Keratinocyte (primary cell): ENCODE measurements at regions not wholly inside any gene's neighbourhood (a gene's known extent, or its start where the extent isn't known, plus 50 kb on each side); places are given as distances from the start of the nearest gene placed in this dataset.

ENCODE experiments used
- EZH2 ChIP-seq: IDR thresholded peaks from one replicate; pipeline ENCODE4 v1.6.1; 2012; ENCODE audit warnings: inconsistent platforms, mild to moderate bottlenecking, low read length, moderate library complexity
- TF ChIP-seq, protein P1 (sequence below), 3 experiments: IDR thresholded peaks in 1 of 3; conservative IDR thresholded peaks in 1 of 3; optimal IDR thresholded peaks in 1 of 3; 2 replicates in 2 of 3; 3 replicates in 1 of 3; pipeline versions ENCODE3 to v1.5.1; 2011; ENCODE audit warnings: low read length in 3 of 3, mild to moderate bottlenecking in 3 of 3, moderate library complexity in 2 of 3, control low read depth in 1 of 3, inconsistent platforms in 1 of 3; ENCODE audit not compliant: insufficient read depth in 2 of 3; ENCODE audit errors: extremely low read depth in 1 of 3

GRCh38 chr7:67823345-67823744, 826.7 kb downstream of the TYW1 start:
- TF ChIP-seq, protein P1, sequence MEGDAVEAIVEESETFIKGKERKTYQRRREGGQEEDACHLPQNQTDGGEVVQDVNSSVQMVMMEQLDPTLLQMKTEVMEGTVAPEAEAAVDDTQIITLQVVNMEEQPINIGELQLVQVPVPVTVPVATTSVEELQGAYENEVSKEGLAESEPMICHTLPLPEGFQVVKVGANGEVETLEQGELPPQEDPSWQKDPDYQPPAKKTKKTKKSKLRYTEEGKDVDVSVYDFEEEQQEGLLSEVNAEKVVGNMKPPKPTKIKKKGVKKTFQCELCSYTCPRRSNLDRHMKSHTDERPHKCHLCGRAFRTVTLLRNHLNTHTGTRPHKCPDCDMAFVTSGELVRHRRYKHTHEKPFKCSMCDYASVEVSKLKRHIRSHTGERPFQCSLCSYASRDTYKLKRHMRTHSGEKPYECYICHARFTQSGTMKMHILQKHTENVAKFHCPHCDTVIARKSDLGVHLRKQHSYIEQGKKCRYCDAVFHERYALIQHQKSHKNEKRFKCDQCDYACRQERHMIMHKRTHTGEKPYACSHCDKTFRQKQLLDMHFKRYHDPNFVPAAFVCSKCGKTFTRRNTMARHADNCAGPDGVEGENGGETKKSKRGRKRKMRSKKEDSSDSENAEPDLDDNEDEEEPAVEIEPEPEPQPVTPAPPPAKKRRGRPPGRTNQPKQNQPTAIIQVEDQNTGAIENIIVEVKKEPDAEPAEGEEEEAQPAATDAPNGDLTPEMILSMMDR (optimal IDR thresholded peaks at IDR 0.05 in 1 of 3, IDR thresholded peaks at IDR 0.05 in 1 of 3, conservative IDR thresholded peaks at IDR 0.05 in 1 of 3; ENCODE audit: extremely low read depth in 1 of 3, insufficient read depth in 2 of 3, low read length in 3 of 3), result no peak
- no peak for TF ChIP-seq EZH2
